ENCODE measurements at regions not wholly inside any gene's neighbourhood (a gene's known extent, or its start where the extent isn't known, plus 50 kb on each side); places are given as distances from the start of the nearest gene placed in this dataset.

- TF ChIP-seq NFAT5 (CRISPR knock-in tag; IDR thresholded peaks at IDR 0.05): no peak
Measured at GRCh38 chr17:54849660-54850059, 51.0 kb upstream of the TOM1L1 start (continued).
